HuH-7 (cell line): ENCODE measurements at regions not wholly inside any gene's neighbourhood (a gene's known extent, or its start where the extent isn't known, plus 50 kb on each side); places are given as distances from the start of the nearest gene placed in this dataset.
"Not testable (repeated sequence)": the region's sequence is repeated elsewhere in the genome, so short reads cannot be mapped to it uniquely, and the experiment has no call there.

ENCODE experiments used
- DNase-seq: peaks from one replicate; pipeline ENCODE4 v3.0.0; 2011; ENCODE audit warnings: low spot score

GRCh38 chr4:126136922-126137781 is 822.4 kb downstream of the FAT4 start:
- no peak for DNase-seq

GRCh38 chr4:126137782-126138170 is 823.0 kb downstream of the FAT4 start:
- DNase-seq: no peak

- no peak for DNase-seq
Observed at GRCh38 chr4:126144543-126145237, 829.9 kb downstream of the FAT4 start.

DNA sequence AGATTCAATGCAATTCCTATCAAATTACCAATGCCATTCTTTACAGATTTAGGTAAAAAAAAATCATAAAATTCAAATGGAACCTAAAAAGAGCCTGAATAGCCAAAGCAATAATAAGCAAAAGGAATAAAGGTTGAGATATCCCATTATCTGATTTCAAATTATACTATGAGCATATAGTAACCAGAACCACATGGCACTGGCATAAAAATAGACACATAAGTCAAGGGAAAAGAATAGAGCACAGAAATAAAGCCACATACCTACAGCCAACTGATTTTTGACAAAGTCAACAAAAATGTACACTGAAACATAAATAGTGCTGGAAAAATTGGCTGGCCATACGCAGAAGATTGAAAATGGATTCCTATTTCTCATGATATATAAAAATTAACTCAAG is 853.7 kb downstream of the FAT4 start:
- no peak for DNase-seq

DNA sequence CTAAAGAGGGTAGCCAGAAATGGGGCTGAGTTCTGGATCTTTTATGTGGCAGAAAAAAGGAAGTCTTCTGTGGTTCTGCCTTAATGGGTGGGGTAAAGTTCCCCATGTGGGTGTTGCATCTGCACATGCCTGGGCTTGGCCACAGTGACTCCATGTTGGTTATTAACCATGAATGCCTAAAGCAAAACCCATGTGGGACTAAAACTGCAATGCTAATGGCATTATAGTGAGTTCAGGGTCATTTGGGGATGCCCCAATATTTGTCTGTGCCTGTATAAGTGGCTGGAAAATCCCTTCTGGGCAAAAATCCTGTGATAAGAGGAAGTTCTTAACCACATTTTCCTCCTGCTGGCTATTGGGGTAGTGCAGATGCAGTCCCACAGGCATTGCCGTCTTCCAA is 857.4 kb downstream of the FAT4 start:
- no peak for DNase-seq

DNA sequence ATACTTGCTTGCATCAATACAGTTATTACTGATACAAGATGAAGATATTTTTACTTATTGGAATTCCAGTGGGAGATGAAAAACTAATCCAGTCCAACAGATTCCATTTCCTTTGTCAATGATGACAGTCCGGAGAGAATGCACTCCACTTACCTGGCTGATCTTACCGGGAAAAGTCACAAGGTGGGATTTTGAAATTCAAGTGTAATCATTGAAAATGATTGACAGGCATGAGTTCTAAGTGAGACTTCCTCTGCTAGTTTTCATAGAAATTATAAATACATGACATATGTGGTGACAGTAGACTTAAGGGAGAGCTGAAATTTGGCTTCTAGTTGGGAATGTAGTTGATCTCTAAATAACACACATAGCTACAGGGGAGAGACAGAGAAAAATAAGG is 859.9 kb downstream of the FAT4 start:
- DNase-seq: no peak

DNA sequence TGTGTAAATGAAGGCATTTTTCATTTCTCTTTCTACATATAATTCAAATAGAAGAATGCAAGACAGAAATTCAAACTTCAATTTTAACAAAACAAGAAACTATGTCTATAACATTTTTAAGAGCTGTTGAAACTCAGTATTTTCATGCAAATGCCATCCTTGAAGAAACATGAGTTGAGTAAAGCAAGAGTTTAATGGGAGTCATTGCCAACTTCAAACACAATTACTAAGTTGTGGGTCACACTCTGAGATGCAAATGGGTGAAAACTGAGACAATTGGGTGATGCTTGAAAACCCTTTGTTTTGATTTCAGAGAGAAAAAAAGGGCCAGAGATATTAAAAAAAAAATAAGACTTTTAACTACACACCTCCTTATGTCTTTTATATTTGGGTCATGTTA is 865.9 kb downstream of the FAT4 start:
- DNase-seq: no peak

- DNase-seq: no peak
Observed at GRCh38 chr4:126182336-126182735, 867.6 kb downstream of the FAT4 start.

GRCh38 chr4:126182786-126183185 is 868.0 kb downstream of the FAT4 start:
- DNase-seq: no peak

- DNase-seq: no peak
Observed at GRCh38 chr4:126183206-126183605, 868.5 kb downstream of the FAT4 start.

GRCh38 chr4:126191536-126191935 is 876.8 kb downstream of the FAT4 start:
- no peak for DNase-seq

GRCh38 chr4:126192506-126192905 is 877.8 kb downstream of the FAT4 start:
- DNase-seq: no peak

GRCh38 chr4:126201251-126202138 is 886.7 kb downstream of the FAT4 start:
- DNase-seq: not testable (repeated sequence)

- no peak for DNase-seq
Observed at GRCh38 chr4:126202226-126202625, 887.5 kb downstream of the FAT4 start.

DNA sequence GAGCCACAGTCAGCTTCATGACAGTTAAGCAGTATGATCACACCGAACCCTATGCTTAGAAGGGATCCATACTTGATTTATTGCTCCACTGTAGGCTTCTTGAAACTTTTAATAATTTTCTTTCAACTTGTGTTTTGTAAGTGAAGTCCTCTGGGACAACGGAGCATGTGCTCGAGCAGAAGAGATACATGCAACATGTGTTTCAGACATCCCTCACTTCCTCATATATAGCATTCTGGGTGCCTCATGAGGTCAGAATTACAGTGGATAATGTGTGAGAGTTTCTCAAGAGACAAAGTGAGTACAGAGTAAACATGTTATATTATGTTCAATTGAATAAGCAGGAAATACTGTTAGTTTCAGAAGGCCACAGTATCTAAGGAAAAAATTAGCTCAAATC is 893.2 kb downstream of the FAT4 start:
- DNase-seq: no peak

DNA sequence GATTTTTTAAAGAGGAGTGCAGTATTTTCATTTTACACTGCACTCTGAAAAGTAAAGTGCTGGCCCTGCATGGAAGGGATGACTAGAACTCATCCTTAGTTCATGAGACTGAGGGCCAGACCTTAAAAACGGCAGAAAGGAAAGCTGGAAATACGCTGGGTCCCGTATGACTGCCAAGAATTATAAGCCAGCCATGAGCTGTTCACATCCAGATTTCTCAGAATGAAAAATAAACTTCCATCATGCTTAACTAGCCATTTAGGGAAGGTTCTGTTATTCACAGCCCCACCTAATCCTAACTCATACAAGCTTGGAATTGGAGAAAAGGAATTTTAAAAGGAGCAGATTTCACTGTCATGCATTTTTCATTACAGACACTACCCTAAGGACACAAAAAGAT is 894.4 kb downstream of the FAT4 start:
- no peak for DNase-seq

DNA sequence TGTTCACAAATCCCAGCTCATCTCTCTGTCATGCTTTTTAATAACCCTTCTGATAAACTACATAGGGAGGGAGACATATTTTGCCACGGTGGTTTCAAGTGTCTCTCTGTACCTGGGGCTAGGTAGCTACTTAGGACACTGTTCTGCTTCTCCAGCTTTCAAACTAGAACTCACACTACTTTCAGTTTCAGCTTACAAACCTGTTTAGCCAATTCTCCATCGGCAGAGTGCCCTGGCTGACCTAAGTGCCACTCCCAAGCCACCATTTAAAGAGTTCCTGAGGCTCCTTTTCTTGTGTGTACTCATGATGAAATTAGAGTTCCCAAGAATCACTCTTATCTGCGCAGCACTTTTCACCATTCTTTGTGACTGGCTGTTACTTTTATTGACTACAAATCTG is 899.2 kb downstream of the FAT4 start:
- DNase-seq: no peak

DNA sequence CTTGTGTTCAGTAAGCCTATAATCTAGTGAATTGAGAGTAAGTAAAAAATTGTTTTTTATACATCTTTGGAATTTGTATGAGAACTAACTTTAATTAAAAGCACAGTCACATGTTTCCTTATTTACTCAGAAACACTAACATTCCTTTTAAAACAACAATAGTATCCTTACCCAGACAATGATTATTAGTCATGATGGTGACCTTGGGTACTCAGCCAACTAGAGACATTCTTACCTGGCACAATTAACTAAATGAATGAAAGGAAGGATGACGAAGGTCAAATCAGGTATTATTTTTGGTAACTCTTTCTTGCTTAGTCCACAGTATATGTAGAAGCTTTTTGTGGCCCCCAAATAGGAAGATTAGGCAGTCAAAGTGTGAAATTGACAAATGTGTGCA is 901.0 kb downstream of the FAT4 start:
- no peak for DNase-seq

DNA sequence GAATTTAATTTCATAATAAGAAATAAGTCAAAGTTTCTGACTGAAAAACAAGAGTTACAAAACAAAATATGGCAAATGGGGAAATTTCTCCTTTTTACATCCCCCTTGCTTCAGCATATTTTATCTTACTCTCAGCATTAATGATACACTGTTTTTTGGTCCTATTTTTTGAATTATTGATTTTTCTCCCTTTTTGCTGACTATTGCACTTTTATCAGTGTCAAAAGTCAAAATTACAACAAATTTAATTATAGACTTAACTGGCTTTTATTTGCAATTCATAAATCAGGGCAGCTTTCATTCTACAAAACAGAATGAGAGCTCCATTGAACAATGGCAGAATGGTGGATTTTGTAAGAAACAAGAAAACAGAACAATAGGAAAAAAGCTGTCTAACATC is 901.9 kb downstream of the FAT4 start:
- no peak for DNase-seq

DNA sequence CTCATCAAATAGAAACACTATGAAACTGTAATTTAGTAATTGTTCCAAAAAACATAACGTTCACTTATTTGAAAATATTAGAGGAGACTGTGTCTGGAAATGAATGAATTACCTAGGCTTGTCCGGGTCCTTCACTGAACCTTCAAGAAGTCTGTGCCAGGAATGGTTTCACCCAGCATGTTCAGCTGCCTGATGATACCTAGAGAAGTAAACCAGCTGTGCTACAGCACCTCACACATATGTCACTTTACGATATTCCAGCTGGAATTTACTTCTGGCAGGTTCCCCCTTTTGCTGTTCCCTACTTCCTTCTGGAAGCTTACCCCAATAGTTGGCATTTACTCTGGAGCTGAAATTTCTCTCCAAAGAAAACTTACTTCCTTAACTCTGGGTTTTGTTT is 906.5 kb downstream of the FAT4 start:
- DNase-seq: no peak

GRCh38 chr4:126221717-126222340 is 907.1 kb downstream of the FAT4 start:
- no peak for DNase-seq

DNA sequence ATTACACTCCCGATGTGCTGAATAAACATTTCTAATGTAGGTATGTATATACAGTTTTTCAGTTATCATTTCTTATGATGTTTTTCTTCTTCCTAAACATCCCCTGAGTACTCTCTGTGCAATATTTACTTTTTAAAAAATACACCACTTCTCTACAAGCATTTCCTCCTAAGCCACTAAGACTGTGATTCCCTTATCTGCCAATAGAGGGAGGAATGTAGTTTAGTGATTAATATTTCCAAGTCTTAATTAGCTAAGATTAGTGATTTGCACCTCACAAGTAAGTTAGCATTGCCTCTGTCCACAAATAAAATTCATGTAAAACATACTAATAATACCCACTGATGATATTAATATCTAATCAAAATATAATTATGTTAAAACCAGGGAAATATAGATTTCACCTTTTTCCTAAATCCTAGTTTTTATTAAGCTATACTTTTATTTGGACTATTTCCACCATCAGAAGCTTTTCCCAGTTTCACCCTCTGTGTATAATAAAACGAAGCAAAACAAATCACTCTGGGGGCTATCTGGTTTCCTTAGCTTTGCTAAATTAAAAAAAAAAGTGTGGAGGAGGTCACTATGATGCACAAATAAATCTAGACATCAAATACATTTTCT is 909.1 kb downstream of the FAT4 start:
- no peak for DNase-seq
